Stomach (tissue), 4 donors: ENCODE measurements at regions not wholly inside any gene's neighbourhood (a gene's known extent, or its start where the extent isn't known, plus 50 kb on each side); places are given as distances from the start of the nearest gene placed in this dataset.

ENCODE experiments used
- CTCF ChIP-seq, 7 experiments: fragments of 450-650 bp in 4 of 7; fragments of 200-600 bp in 3 of 7; sonication (generic) in 3 of 7; IDR thresholded peaks; one replicate each; pipeline ENCODE4 v1.5.1; 2016 to 2019; ENCODE audit warnings: antibody characterized with exemption in 7 of 7, control low read depth in 2 of 7, mild to moderate bottlenecking in 1 of 7
- EP300 ChIP-seq: sonication (generic); formaldehyde crosslinking; IDR thresholded peaks from one replicate; pipeline ENCODE4 v1.6.1; 2017; ENCODE audit warnings: antibody characterized with exemption
- POLR2AphosphoS5 ChIP-seq, 3 donors: sonication (generic); formaldehyde crosslinking; IDR thresholded peaks; one replicate each; pipeline ENCODE4 v1.6.1; 2016; ENCODE audit warnings: antibody characterized with exemption in 3 of 3

- TF ChIP-seq CTCF (IDR thresholded peaks at IDR 0.05) (no peak), POLR2AphosphoS5 (IDR thresholded peaks at IDR 0.05) (no peak), EP300 (no peak)
These were observed 679.8 kb upstream of the NECTIN3 start for GRCh38 chr3:110391640-110392395.
